Fibroblast of lung (primary cell): ENCODE measurements at regions not wholly inside any gene's neighbourhood (a gene's known extent, or its start where the extent isn't known, plus 50 kb on each side); places are given as distances from the start of the nearest gene placed in this dataset.
A peak's percentile ranks its signal among the peaks of the same experiment; 100 is the strongest.

Source experiments
- DNase-seq, 2 donors: peaks; one replicate each; pipeline versions ENCODE4 v3.0.0 to v3.0.0-alpha.2; 2010; ENCODE audit warnings: low read depth in 2 of 2
- H2AFZ ChIP-seq: 2 replicates; pipeline ENCODE4 v1.5.1; 2012; ENCODE audit warnings: low read length, control low read depth, inconsistent platforms
- H3K27ac ChIP-seq: 2 replicates; pipeline ENCODE4 v1.5.1; 2011; ENCODE audit warnings: low read length, control low read depth; ENCODE audit not compliant: insufficient read depth
- H3K27me3 ChIP-seq: 2 replicates; pipeline ENCODE4 v1.5.1; 2011; ENCODE audit warnings: mild to moderate bottlenecking, low read length; ENCODE audit not compliant: control insufficient read depth, insufficient read depth
- H3K36me3 ChIP-seq: 2 replicates; pipeline ENCODE4 v1.5.1; 2011; ENCODE audit warnings: low read length; ENCODE audit not compliant: control insufficient read depth, insufficient read depth
- H3K4me1 ChIP-seq: 2 replicates; pipeline ENCODE4 v1.5.1; 2011; ENCODE audit warnings: low read length; ENCODE audit not compliant: control insufficient read depth, insufficient read depth; ENCODE audit errors: extremely low read depth
- H3K4me2 ChIP-seq: 2 replicates; pipeline ENCODE4 v1.5.1; 2011; ENCODE audit warnings: low read length, control low read depth; ENCODE audit not compliant: insufficient read depth; ENCODE audit errors: extremely low read depth
- H3K4me3 ChIP-seq, 4 experiments: fragments of 200-600 bp in 1 of 4; sonication (generic) in 1 of 4; replicated peaks in 1 of 4; 2 replicates each; pipeline ENCODE4 v1.5.1; 2011 to 2016; ENCODE audit warnings: low read length in 4 of 4, low read depth in 3 of 4, mild to moderate bottlenecking in 3 of 4, control low read depth in 2 of 4, inconsistent platforms in 1 of 4, mixed read lengths in 1 of 4; ENCODE audit not compliant: insufficient read depth in 1 of 4; ENCODE audit errors: control extremely low read depth in 1 of 4
- H3K79me2 ChIP-seq: 2 replicates; pipeline ENCODE4 v1.5.1; 2012; ENCODE audit warnings: mild to moderate bottlenecking, low read length, inconsistent platforms; ENCODE audit not compliant: control insufficient read depth, insufficient read depth
- H3K9ac ChIP-seq: 2 replicates; pipeline ENCODE4 v1.5.1; 2011; ENCODE audit warnings: mild to moderate bottlenecking, low read length, control low read depth; ENCODE audit not compliant: insufficient read depth
- H3K9me3 ChIP-seq: 2 replicates; pipeline ENCODE4 v1.5.1; 2012; ENCODE audit warnings: low read depth, low read length; ENCODE audit not compliant: control insufficient read depth, insufficient read depth
- H4K20me1 ChIP-seq: 2 replicates; pipeline ENCODE4 v1.5.1; 2011; ENCODE audit warnings: low read length; ENCODE audit not compliant: control insufficient read depth, insufficient read depth; ENCODE audit errors: extremely low read depth
- CTCF ChIP-seq, 2 donors: IDR thresholded peaks in 1 of 2; conservative IDR thresholded peaks in 1 of 2; 1 replicate in 1 of 2; 2 replicates in 1 of 2; pipeline ENCODE4 v1.5.1; 2011 to 2012; ENCODE audit warnings: low read length in 2 of 2, control low read depth in 1 of 2, inconsistent platforms in 1 of 2, low read depth in 1 of 2, mild to moderate bottlenecking in 1 of 2
- EZH2 ChIP-seq: IDR thresholded peaks from 2 replicates; pipeline ENCODE4 v1.5.1; 2012; ENCODE audit warnings: low read length, control low read depth, mild to moderate bottlenecking; ENCODE audit errors: missing control alignments

GRCh38 chr12:74408601-74409166 lies 129.0 kb upstream of the ATXN7L3B start:
- TF ChIP-seq CTCF (conservative IDR thresholded peaks at IDR 0.05 in 1 of 2, IDR thresholded peaks at IDR 0.05 in 1 of 2; ENCODE audit: low read depth in 1 of 2, low read length in 2 of 2) (no peak), EZH2 (no peak)

DNA sequence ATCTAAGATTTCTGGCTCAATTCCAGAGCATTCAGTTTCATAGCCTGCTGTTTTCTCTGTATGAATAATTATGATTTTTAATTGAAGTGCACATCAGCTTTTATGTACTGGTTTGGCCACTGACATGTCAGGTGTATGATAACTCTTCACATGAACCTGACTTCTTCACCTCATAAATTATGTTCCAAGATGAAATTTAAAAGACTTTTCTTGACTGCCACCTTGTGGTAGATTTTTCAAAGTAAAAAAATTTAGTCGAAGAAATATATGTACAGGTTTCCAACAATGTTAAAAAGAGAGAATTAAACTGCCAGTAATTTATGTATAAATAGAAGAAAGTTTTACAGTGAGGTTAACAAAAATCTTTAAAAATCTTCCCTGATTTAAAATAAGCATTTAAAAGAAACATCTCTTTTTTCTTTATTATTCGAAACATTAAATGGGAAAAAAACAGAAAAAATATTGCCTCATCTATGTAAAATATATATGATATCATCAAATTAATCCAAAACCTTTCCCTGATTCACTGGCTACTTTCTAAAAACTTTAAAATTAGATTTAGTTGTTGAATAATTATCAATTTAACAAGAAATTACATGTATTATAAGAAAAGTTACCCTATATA lies 124.9 kb upstream of the ATXN7L3B start:
- H3K27ac ChIP-seq = no peak overlapping the region
- H3K9me3 ChIP-seq = no peaks in the 10 kb centered on the region
- no peak overlapping the region for H3K4me3 ChIP-seq
- H3K4me2 ChIP-seq = no peak overlapping the region
- H4K20me1 ChIP-seq = no peaks in the 10 kb centered on the region
- no peak overlapping the region for H3K9ac ChIP-seq
- H3K27me3 ChIP-seq = no peaks in the 10 kb centered on the region
- no peaks in the 10 kb centered on the region for H3K79me2 ChIP-seq
- no peak for TF ChIP-seq EZH2
- peak; percentile 20 to 22 for TF ChIP-seq CTCF (conservative IDR thresholded peaks at IDR 0.05 in 1 of 2, IDR thresholded peaks at IDR 0.05 in 1 of 2; ENCODE audit: low read depth in 1 of 2, low read length in 2 of 2)
- peak; percentile 10 to 24 for DNase-seq
- H3K36me3 ChIP-seq = no peaks in the 10 kb centered on the region
- no peaks in the 10 kb centered on the region for H3K4me1 ChIP-seq
- no peak overlapping the region for H2AFZ ChIP-seq

More at GRCh38 chr12:74408601-74409166, 129.0 kb upstream of the ATXN7L3B start:
- H3K9me3 ChIP-seq = no peaks in the 10 kb centered on the region
- no peaks in the 10 kb centered on the region for H3K79me2 ChIP-seq
- H3K36me3 ChIP-seq = no peaks in the 10 kb centered on the region
- no peaks in the 10 kb centered on the region for H3K27me3 ChIP-seq
- no peaks in the 10 kb centered on the region for H3K4me1 ChIP-seq
- no peak overlapping the region for H3K4me2 ChIP-seq
- H3K27ac ChIP-seq = no peak overlapping the region
- no peak for DNase-seq
- H4K20me1 ChIP-seq = no peaks in the 10 kb centered on the region
- no peak overlapping the region for H3K4me3 ChIP-seq
- H2AFZ ChIP-seq = no peak overlapping the region
- no peak overlapping the region for H3K9ac ChIP-seq

DNA sequence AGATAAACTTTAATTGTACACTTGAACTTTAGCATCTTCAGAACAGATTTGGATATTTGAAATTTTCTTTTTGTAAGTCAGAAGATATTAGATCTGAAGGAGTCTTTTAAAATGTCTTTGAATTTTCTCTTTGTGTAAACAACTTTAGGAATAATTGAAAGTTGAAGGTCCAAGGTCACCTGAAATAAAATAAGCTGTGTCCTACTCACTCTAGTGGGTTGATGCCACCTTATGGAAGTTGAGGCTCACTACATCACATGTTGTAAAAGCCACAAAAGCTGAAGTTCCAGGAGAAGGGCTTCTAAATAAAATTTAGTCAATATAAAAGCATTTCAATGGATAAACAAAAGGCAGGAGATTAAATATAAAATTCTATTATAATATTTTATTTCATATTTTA lies 122.0 kb upstream of the ATXN7L3B start:
- DNase-seq = peak; percentile 14 to 36
- no peaks in the 10 kb centered on the region for H3K79me2 ChIP-seq
- no peaks in the 10 kb centered on the region for H3K27me3 ChIP-seq
- H3K9me3 ChIP-seq = no peaks in the 10 kb centered on the region
- no peak overlapping the region for H3K27ac ChIP-seq
- H4K20me1 ChIP-seq = no peaks in the 10 kb centered on the region
- H3K4me1 ChIP-seq = no peaks in the 10 kb centered on the region
- no peak overlapping the region for H3K4me2 ChIP-seq
- TF ChIP-seq CTCF (conservative IDR thresholded peaks at IDR 0.05 in 1 of 2, IDR thresholded peaks at IDR 0.05 in 1 of 2; ENCODE audit: low read depth in 1 of 2, low read length in 2 of 2) = peak; percentile 47 to 67
- TF ChIP-seq EZH2 = no peak
- no peak overlapping the region for H3K4me3 ChIP-seq
- H2AFZ ChIP-seq = no peak overlapping the region
- H3K36me3 ChIP-seq = no peaks in the 10 kb centered on the region
- H3K9ac ChIP-seq = no peak overlapping the region
